SJSA1 (cell line): ENCODE measurements at regions not wholly inside any gene's neighbourhood (a gene's known extent, or its start where the extent isn't known, plus 50 kb on each side); places are given as distances from the start of the nearest gene placed in this dataset.

Experiments used
- DNase-seq, 2 experiments: peaks; one replicate each; pipeline ENCODE4 v3.0.0-alpha.2; 2015 to 2020; ENCODE audit warnings: low spot score in 2 of 2, low read depth in 1 of 2
- H3K27ac ChIP-seq: fragments of 250-450 bp; sonication (Bioruptor Pico); 2 replicates; pipeline ENCODE4 v1.5.1; 2020; ENCODE audit warnings: mild to moderate bottlenecking, moderate library complexity
- H3K27me3 ChIP-seq: fragments of 250-450 bp; sonication (Bioruptor Pico); replicated peaks from 2 replicates; pipeline ENCODE4 v1.5.1; 2020; ENCODE audit warnings: mild to moderate bottlenecking, moderate library complexity
- H3K36me3 ChIP-seq: fragments of 250-450 bp; sonication (Bioruptor Pico); 2 replicates; pipeline ENCODE4 v1.5.1; 2020; ENCODE audit warnings: mild to moderate bottlenecking
- H3K4me1 ChIP-seq: fragments of 250-450 bp; sonication (Bioruptor Pico); replicated peaks from 2 replicates; pipeline ENCODE4 v1.6.1; 2021; ENCODE audit warnings: mild to moderate bottlenecking
- H3K4me3 ChIP-seq: fragments of 250-450 bp; sonication (Bioruptor Pico); 2 replicates; pipeline ENCODE4 v1.5.1; 2020; ENCODE audit warnings: mild to moderate bottlenecking
- H3K9me3 ChIP-seq: fragments of 250-450 bp; sonication (Bioruptor Pico); replicated peaks from 2 replicates; pipeline ENCODE4 v1.5.1; 2020; ENCODE audit warnings: mild to moderate bottlenecking

- Histone ChIP-seq H3K27me3 (no peaks in the 10 kb centered on the region), H3K4me3 (no peak overlapping the region), H3K36me3 (no peaks in the 10 kb centered on the region), H3K9me3 (peaks cover 3% of the 10 kb centered on the region; the same call in 1 of the 2 replicates), H3K27ac (no peak overlapping the region), H3K4me1 (no peaks in the 10 kb centered on the region)
- no peak for DNase-seq
These were observed 318.7 kb upstream of the RBFOX1 start for GRCh38 chr16:7013990-7014389.

GRCh38 chr16:7004266-7004665, 328.4 kb upstream of the RBFOX1 start:
- no peaks in the 10 kb centered on the region for H3K27me3 ChIP-seq
- no peak overlapping the region for H3K4me3 ChIP-seq
- H3K4me1 ChIP-seq: no peaks in the 10 kb centered on the region
- H3K36me3 ChIP-seq: no peaks in the 10 kb centered on the region
- no peaks in the 10 kb centered on the region for H3K9me3 ChIP-seq
- no peak for DNase-seq
- no peak overlapping the region for H3K27ac ChIP-seq

- DNase-seq: no peak
- Histone ChIP-seq H3K27ac (no peak overlapping the region), H3K9me3 (0 out of 2 replicates have a peak, but pooled peaks cover 4% of the 10 kb centered on the region), H3K36me3 (no peaks in the 10 kb centered on the region), H3K4me1 (no peaks in the 10 kb centered on the region), H3K27me3 (no peaks in the 10 kb centered on the region), H3K4me3 (no peak overlapping the region)
These were observed 339.1 kb upstream of the RBFOX1 start for GRCh38 chr16:6993544-6993943.

- Histone ChIP-seq H3K9me3 (no peaks in the 10 kb centered on the region), H3K4me3 (no peak overlapping the region), H3K4me1 (no peaks in the 10 kb centered on the region), H3K36me3 (no peaks in the 10 kb centered on the region), H3K27me3 (no peaks in the 10 kb centered on the region), H3K27ac (no peak overlapping the region)
- no peak for DNase-seq
These were observed 343.8 kb upstream of the RBFOX1 start for GRCh38 chr16:6988846-6989245.

GRCh38 chr16:6977916-6978315, 354.7 kb upstream of the RBFOX1 start:
- no peak overlapping the region for H3K4me3 ChIP-seq

GRCh38 chr16:6977291-6977690, 355.4 kb upstream of the RBFOX1 start:
- H3K27ac ChIP-seq: no peak overlapping the region
- no peak overlapping the region for H3K4me3 ChIP-seq
- H3K9me3 ChIP-seq: no peaks in the 10 kb centered on the region; the same call in 1 of the 2 replicates
- no peaks in the 10 kb centered on the region for H3K27me3 ChIP-seq
- no peak for DNase-seq
- H3K36me3 ChIP-seq: no peaks in the 10 kb centered on the region
- H3K4me1 ChIP-seq: no peaks in the 10 kb centered on the region

More at GRCh38 chr16:6977916-6978315, 354.7 kb upstream of the RBFOX1 start:
- DNase-seq: no peak
- Histone ChIP-seq H3K36me3 (no peaks in the 10 kb centered on the region), H3K27ac (no peak overlapping the region), H3K4me1 (no peaks in the 10 kb centered on the region), H3K27me3 (no peaks in the 10 kb centered on the region), H3K9me3 (no peaks in the 10 kb centered on the region; the same call in 1 of the 2 replicates)

- no peak for DNase-seq
- H3K36me3 ChIP-seq: no peaks in the 10 kb centered on the region
- no peak overlapping the region for H3K27ac ChIP-seq
- no peaks in the 10 kb centered on the region for H3K27me3 ChIP-seq
- H3K4me1 ChIP-seq: no peaks in the 10 kb centered on the region
- no peak overlapping the region for H3K4me3 ChIP-seq
- H3K9me3 ChIP-seq: no peaks in the 10 kb centered on the region; the same call in 1 of the 2 replicates
These were observed 355.9 kb upstream of the RBFOX1 start for GRCh38 chr16:6976716-6977115.

- H3K27me3 ChIP-seq: no peaks in the 10 kb centered on the region
- no peaks in the 10 kb centered on the region for H3K36me3 ChIP-seq
- no peak overlapping the region for H3K27ac ChIP-seq
- no peak for DNase-seq
- H3K4me1 ChIP-seq: no peaks in the 10 kb centered on the region
- no peaks in the 10 kb centered on the region; the same call in 1 of the 2 replicates for H3K9me3 ChIP-seq
- no peak overlapping the region for H3K4me3 ChIP-seq
These were observed 362.3 kb upstream of the RBFOX1 start for GRCh38 chr16:6970171-6970857.

- no peak overlapping the region for H3K4me3 ChIP-seq
These were observed 363.1 kb upstream of the RBFOX1 start for GRCh38 chr16:6969594-6969993.

GRCh38 chr16:6967796-6968320, 364.8 kb upstream of the RBFOX1 start:
- H3K9me3 ChIP-seq: no peaks in the 10 kb centered on the region; the same call in 1 of the 2 replicates
- no peak overlapping the region for H3K4me3 ChIP-seq

More at GRCh38 chr16:6969594-6969993, 363.1 kb upstream of the RBFOX1 start:
- Histone ChIP-seq H3K9me3 (no peaks in the 10 kb centered on the region; the same call in 1 of the 2 replicates), H3K36me3 (no peaks in the 10 kb centered on the region), H3K27ac (no peak overlapping the region), H3K27me3 (no peaks in the 10 kb centered on the region), H3K4me1 (no peaks in the 10 kb centered on the region)
- no peak for DNase-seq

GRCh38 chr16:6966925-6967324, 365.7 kb upstream of the RBFOX1 start:
- Histone ChIP-seq H3K4me3 (no peak overlapping the region), H3K36me3 (no peaks in the 10 kb centered on the region), H3K9me3 (no peaks in the 10 kb centered on the region; the same call in 1 of the 2 replicates), H3K4me1 (no peaks in the 10 kb centered on the region), H3K27ac (no peak overlapping the region), H3K27me3 (no peaks in the 10 kb centered on the region)
- DNase-seq: no peak

More at GRCh38 chr16:6967796-6968320, 364.8 kb upstream of the RBFOX1 start:
- no peak for DNase-seq
- Histone ChIP-seq H3K27me3 (no peaks in the 10 kb centered on the region), H3K27ac (no peak overlapping the region), H3K4me1 (no peaks in the 10 kb centered on the region), H3K36me3 (no peaks in the 10 kb centered on the region)

GRCh38 chr16:6964679-6965078, 368.0 kb upstream of the RBFOX1 start:
- H3K27ac ChIP-seq: no peak overlapping the region
- H3K4me3 ChIP-seq: no peak overlapping the region
- no peaks in the 10 kb centered on the region for H3K36me3 ChIP-seq
- no peaks in the 10 kb centered on the region; the same call in 1 of the 2 replicates for H3K9me3 ChIP-seq
- no peaks in the 10 kb centered on the region for H3K27me3 ChIP-seq
- H3K4me1 ChIP-seq: no peaks in the 10 kb centered on the region
- no peak for DNase-seq

GRCh38 chr16:6961704-6962103, 370.9 kb upstream of the RBFOX1 start:
- Histone ChIP-seq H3K4me3 (no peak overlapping the region), H3K9me3 (no peaks in the 10 kb centered on the region), H3K27ac (no peak overlapping the region), H3K36me3 (no peaks in the 10 kb centered on the region), H3K4me1 (no peaks in the 10 kb centered on the region), H3K27me3 (no peaks in the 10 kb centered on the region)
- no peak for DNase-seq

GRCh38 chr16:6958184-6958583, 374.5 kb upstream of the RBFOX1 start:
- Histone ChIP-seq H3K27me3 (no peaks in the 10 kb centered on the region), H3K4me3 (no peak overlapping the region), H3K36me3 (no peaks in the 10 kb centered on the region), H3K9me3 (no peaks in the 10 kb centered on the region), H3K27ac (no peak overlapping the region), H3K4me1 (no peaks in the 10 kb centered on the region)
- DNase-seq: no peak
